HL-60 (cell line): ENCODE measurements at regions not wholly inside any gene's neighbourhood (a gene's known extent, or its start where the extent isn't known, plus 50 kb on each side); places are given as distances from the start of the nearest gene placed in this dataset.

Experiments used
- CTCF ChIP-seq: IDR thresholded peaks from one replicate; pipeline ENCODE4 v1.5.1; 2011; ENCODE audit warnings: low read length, control low read depth, inconsistent platforms; ENCODE audit not compliant: insufficient read depth
- GABPA ChIP-seq: IDR thresholded peaks from 2 replicates; pipeline ENCODE4 v1.6.1; 2012; ENCODE audit warnings: low read depth
- POLR2AphosphoS5 ChIP-seq: IDR thresholded peaks from 2 replicates; pipeline ENCODE4 v1.6.1; 2012; ENCODE audit warnings: low read depth
- REST ChIP-seq: IDR thresholded peaks from 2 replicates; pipeline ENCODE4 v1.6.1; 2012; ENCODE audit warnings: low read depth; ENCODE audit not compliant: insufficient replicate concordance

GRCh38 chr11:112617977-112618826, 343.0 kb upstream of the NCAM1 start:
- TF ChIP-seq CTCF = no peak
- TF ChIP-seq POLR2AphosphoS5 = no peak
- TF ChIP-seq REST = no peak
- TF ChIP-seq GABPA = no peak
